IMR-90 (cell line): ENCODE measurements at regions not wholly inside any gene's neighbourhood (a gene's known extent, or its start where the extent isn't known, plus 50 kb on each side); places are given as distances from the start of the nearest gene placed in this dataset.

Experiments
- ATAC-seq: fragments of 200-7000 bp; cut with Tn5 transposase; 2 replicates; pipeline ENCODE4 v1.9.1; 2020; ENCODE audit warnings: low read depth, mild to moderate bottlenecking, moderate library complexity
- BruUV-seq: library from RNA; stranded (reverse); fragments of 400-500 nt; replicated peaks from 2 replicates; lab custom pipeline; 2021; lab: Mats Ljungman, UMichigan
- CTCF ChIA-PET: fragments of 300-600 bp; formaldehyde crosslinking; extraction: SDS; loops from one replicate; lab custom pipeline; 2021; ENCODE audit warnings: antibody characterized with exemption; lab: Yijun Ruan, JAX
- POLR2A ChIA-PET: fragments of 300-600 bp; sonication (Branson Sonifier 250); formaldehyde crosslinking; loops from one replicate; lab custom pipeline; 2022; ENCODE audit warnings: antibody characterized with exemption; ENCODE audit not compliant: unreplicated experiment; lab: Charles Lee
- DNase-seq: peaks from one replicate; pipeline ENCODE4 v3.0.0; 2013
- H2AFZ ChIP-seq: replicated peaks from 2 replicates; pipeline ENCODE3; 2013; ENCODE audit warnings: low read length, mild to moderate bottlenecking; ENCODE audit not compliant: poor library complexity
- H2AK5ac ChIP-seq: 2 replicates; pipeline ENCODE4 v1.6.1; 2013; ENCODE audit warnings: low read depth, low read length, inconsistent platforms
- H2AK9ac ChIP-seq: replicated peaks from 2 replicates; pipeline ENCODE3; 2013; ENCODE audit warnings: mild to moderate bottlenecking, low read depth, low read length, moderate library complexity; ENCODE audit not compliant: poor library complexity
- H2BK120ac ChIP-seq: 2 replicates; pipeline ENCODE4 v1.6.1; 2013; ENCODE audit warnings: low read depth, low read length, inconsistent platforms
- H2BK15ac ChIP-seq: 3 replicates; pipeline ENCODE4 v1.6.1; 2013; ENCODE audit warnings: low read depth, low read length, inconsistent platforms
- H2BK20ac ChIP-seq: 2 replicates; pipeline ENCODE4 v1.6.1; 2013; ENCODE audit warnings: low read depth, mild to moderate bottlenecking, inconsistent platforms, low read length, moderate library complexity
- H2BK5ac ChIP-seq: 2 replicates; pipeline ENCODE4 v1.6.1; 2013; ENCODE audit warnings: mild to moderate bottlenecking, low read depth, low read length, inconsistent platforms; ENCODE audit not compliant: poor library complexity, severe bottlenecking
- H3K14ac ChIP-seq: replicated peaks from 2 replicates; pipeline ENCODE4 v1.6.1; 2013; ENCODE audit warnings: low read depth, low read length, inconsistent platforms
- H3K18ac ChIP-seq: 2 replicates; pipeline ENCODE4 v1.6.1; 2013; ENCODE audit warnings: low read depth, low read length, control low read depth
- H3K23ac ChIP-seq: 2 replicates; pipeline ENCODE4 v1.6.1; 2013; ENCODE audit warnings: low read depth, low read length, inconsistent platforms
- H3K27ac ChIP-seq: 2 replicates; pipeline ENCODE4 v1.5.1; 2013; ENCODE audit warnings: mild to moderate bottlenecking, control low read depth, low read length; ENCODE audit not compliant: insufficient read depth
- H3K27me3 ChIP-seq: 2 replicates; pipeline ENCODE4 v1.6.1; 2013; ENCODE audit warnings: low read length; ENCODE audit not compliant: control insufficient read depth, insufficient read depth
- H3K36me3 ChIP-seq: 2 replicates; pipeline ENCODE4 v1.6.1; 2013; ENCODE audit warnings: low read length, mixed read lengths; ENCODE audit not compliant: control insufficient read depth, insufficient read depth
- H3K4ac ChIP-seq: 2 replicates; pipeline ENCODE4 v1.6.1; 2013; ENCODE audit warnings: low read depth, low read length, inconsistent platforms
- H3K4me1 ChIP-seq: 2 replicates; pipeline ENCODE4 v1.6.1; 2013; ENCODE audit warnings: low read length, mixed read lengths; ENCODE audit not compliant: control insufficient read depth, insufficient read depth
- H3K4me2 ChIP-seq: 2 replicates; pipeline ENCODE4 v1.6.1; 2013; ENCODE audit warnings: low read depth, mild to moderate bottlenecking, control low read depth, low read length, moderate library complexity
- H3K4me3 ChIP-seq: 2 replicates; pipeline ENCODE4 v1.5.1; 2013; ENCODE audit warnings: low read depth, mild to moderate bottlenecking, control low read depth, low read length, moderate library complexity; ENCODE audit not compliant: insufficient read depth
- H3K56ac ChIP-seq: 2 replicates; pipeline ENCODE4 v1.6.1; 2013; ENCODE audit warnings: low read length, inconsistent platforms; ENCODE audit not compliant: insufficient read depth; ENCODE audit errors: extremely low read depth
- H3K79me1 ChIP-seq, 2 experiments: 2 replicates each; pipeline ENCODE4 v1.6.1; 2013; ENCODE audit warnings: low read length in 2 of 2, inconsistent platforms in 1 of 2, low read depth in 1 of 2
- H3K9ac ChIP-seq: 2 replicates; pipeline ENCODE4 v1.6.1; 2013; ENCODE audit warnings: low read depth, low read length, control low read depth
- H3K9me1 ChIP-seq: 2 replicates; pipeline ENCODE4 v1.6.1; 2013; ENCODE audit warnings: low read length, inconsistent platforms; ENCODE audit not compliant: insufficient read depth
- H3K9me3 ChIP-seq: 2 replicates; pipeline ENCODE4 v1.6.1; 2013; ENCODE audit warnings: low read length; ENCODE audit not compliant: control insufficient read depth, insufficient read depth
- H4K20me1 ChIP-seq: 2 replicates; pipeline ENCODE4 v1.6.1; 2013; ENCODE audit warnings: low read length, inconsistent platforms; ENCODE audit not compliant: insufficient read depth
- H4K5ac ChIP-seq: 2 replicates; pipeline ENCODE4 v1.6.1; 2013; ENCODE audit warnings: mild to moderate bottlenecking, low read depth, low read length, control low read depth
- H4K8ac ChIP-seq, 2 experiments: 2 replicates each; pipeline ENCODE4 v1.6.1; 2013; ENCODE audit warnings: low read depth in 2 of 2, low read length in 2 of 2, control low read depth in 1 of 2, inconsistent platforms in 1 of 2
- H4K91ac ChIP-seq: 2 replicates; pipeline ENCODE4 v1.6.1; 2013; ENCODE audit warnings: low read depth, low read length, inconsistent platforms; ENCODE audit not compliant: insufficient read depth
- CEBPB ChIP-seq: IDR thresholded peaks from 2 replicates; pipeline ENCODE4 v1.6.1; 2012; ENCODE audit warnings: low read depth, low read length, improper control_type of control experiment
- CHD1 ChIP-seq: IDR thresholded peaks from 2 replicates; pipeline ENCODE4 v1.6.1; 2012; ENCODE audit warnings: low read depth, low read length, improper control_type of control experiment
- CTCF ChIP-seq: conservative IDR thresholded peaks from 2 replicates; pipeline ENCODE4 v1.5.1; 2012; ENCODE audit warnings: mild to moderate bottlenecking, low read depth, low read length, improper control_type of control experiment
- FOS ChIP-seq: fragments of 150-350 bp; IDR thresholded peaks from 2 replicates; pipeline ENCODE4 v1.6.1; 2016; ENCODE audit warnings: low read depth, low read length
- MAFK ChIP-seq: IDR thresholded peaks from 2 replicates; pipeline ENCODE4 v1.6.1; 2012; ENCODE audit warnings: low read depth, low read length, improper control_type of control experiment
- MAZ ChIP-seq: IDR thresholded peaks from 2 replicates; pipeline ENCODE4 v1.6.1; 2012; ENCODE audit warnings: low read depth, mild to moderate bottlenecking, low read length, improper control_type of control experiment, moderate library complexity, borderline replicate concordance
- MXI1 ChIP-seq: IDR thresholded peaks from 2 replicates; pipeline ENCODE4 v1.6.1; 2012; ENCODE audit warnings: low read depth, mild to moderate bottlenecking, low read length, moderate library complexity, borderline replicate concordance
- NFE2L2 ChIP-seq: fragments of 150-350 bp; IDR thresholded peaks from 2 replicates; pipeline ENCODE4 v1.6.1; 2016; ENCODE audit warnings: low read depth, mild to moderate bottlenecking, low read length
- POLR2A ChIP-seq: IDR thresholded peaks from 2 replicates; pipeline ENCODE4 v1.6.1; 2012; ENCODE audit warnings: mild to moderate bottlenecking, low read depth, low read length
- RAD21 ChIP-seq: IDR thresholded peaks from 2 replicates; pipeline ENCODE4 v1.6.1; 2012; ENCODE audit warnings: low read length, improper control_type of control experiment
- RCOR1 ChIP-seq: IDR thresholded peaks from 2 replicates; pipeline ENCODE4 v1.6.1; 2012; ENCODE audit warnings: mild to moderate bottlenecking, low read length, improper control_type of control experiment; ENCODE audit not compliant: insufficient replicate concordance
- RFX5 ChIP-seq: IDR thresholded peaks from 2 replicates; pipeline ENCODE4 v1.8.0; 2012; ENCODE audit warnings: low read depth, mild to moderate bottlenecking, low read length, moderate library complexity
- SMC3 ChIP-seq: fragments of 150-350 bp; IDR thresholded peaks from 2 replicates; pipeline ENCODE4 v1.6.1; 2016; ENCODE audit warnings: low read depth, mild to moderate bottlenecking, antibody characterized with exemption, low read length, moderate library complexity
- USF2 ChIP-seq: fragments of 150-350 bp; IDR thresholded peaks from 2 replicates; pipeline ENCODE4 v1.6.1; 2017; ENCODE audit warnings: mild to moderate bottlenecking, antibody characterized with exemption, low read length, low read depth
- WGBS, 2 experiments: methylation state at CpG; one replicate each; pipeline versions ENCODE4 v1.1.5 to v1.1.7; 2013; ENCODE audit warnings: missing lambda C conversion rate in 2 of 2; ENCODE audit not compliant: insufficient read length in 1 of 2; ENCODE audit errors: extremely low coverage in 2 of 2; 5-methylcytosine and 5-hydroxymethylcytosine counted together
- dilution Hi-C: fragments of 300-500 bp; cut with HindIII; formaldehyde crosslinking; loops from one replicate; pipeline ENCODE4 v1.14.3; 2018; ENCODE audit warnings: low sequenced_read_pairs; ENCODE audit not compliant: unreplicated experiment
- in situ Hi-C: fragments of 300-500 bp; cut with MboI; formaldehyde crosslinking; loops from 3 replicates; pipeline ENCODE4 v1.14.3; 2019; ENCODE audit warnings: low sequenced_read_pairs, inconsistent platforms, mixed read lengths
- intact Hi-C: fragments of 100-400 bp; cut with micrococcal nuclease; formaldehyde crosslinking; loops from 2 replicates; pipeline ENCODE4 v1.10.0; 2022
- TF ChIP-seq, protein P1 (sequence below): fragments of 150-350 bp; IDR thresholded peaks from 2 replicates; pipeline ENCODE4 v1.6.1; 2016; ENCODE audit warnings: low read depth, mild to moderate bottlenecking, low read length, moderate library complexity, borderline replicate concordance

DNA sequence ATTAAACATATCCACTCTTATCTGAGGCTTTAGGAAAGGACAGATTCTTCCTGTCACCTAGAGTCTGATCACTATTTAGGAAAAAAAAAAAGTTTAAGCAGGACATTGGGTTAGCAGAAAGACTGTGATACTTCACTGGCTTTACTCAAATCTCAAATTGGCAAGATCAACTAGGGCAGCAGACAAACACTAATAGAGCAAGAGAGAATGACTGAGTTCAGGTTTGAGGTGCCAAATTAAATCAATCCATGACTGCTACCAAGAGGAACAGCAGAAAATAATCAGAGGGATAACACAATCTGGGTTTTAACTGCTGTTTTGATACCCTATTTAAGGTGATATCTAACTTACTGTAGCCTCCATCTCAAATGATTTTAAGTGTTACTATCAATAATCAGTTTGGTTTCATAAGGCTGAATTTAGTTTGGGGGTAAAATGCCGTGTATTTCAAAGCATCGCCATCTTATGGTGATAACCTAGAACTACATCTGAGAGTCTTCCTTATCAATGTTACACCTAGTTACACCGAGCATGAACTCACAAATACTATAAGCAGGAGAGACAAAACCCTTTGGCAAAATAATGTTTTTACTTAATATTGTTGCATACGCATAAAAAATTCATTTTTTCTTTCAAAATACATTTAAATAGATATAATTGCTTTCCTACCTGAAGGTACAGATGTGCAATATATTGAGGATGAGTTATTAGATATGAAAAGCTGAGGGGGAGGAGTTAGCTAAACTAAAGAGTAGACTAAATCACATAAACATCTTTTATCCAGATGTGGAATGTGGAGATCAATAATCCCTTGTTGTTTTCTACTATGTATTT lies 286.4 kb upstream of the CDH12 start:
- Histone ChIP-seq H2BK5ac (no peak overlapping the region), H3K4me3 (no peak overlapping the region), H2BK120ac (no peak overlapping the region), H4K20me1 (no peaks in the 10 kb centered on the region), H2AFZ (no peak overlapping the region), H3K4me2 (no peak overlapping the region), H2AK5ac (no peak overlapping the region), H3K9ac (no peak overlapping the region), H4K5ac (no peak overlapping the region), H4K8ac (no peak overlapping the region), H3K79me1 (no peaks in the 10 kb centered on the region), H3K9me1 (no peaks in the 10 kb centered on the region), H2BK15ac (no peak overlapping the region), H3K4ac (no peak overlapping the region), H2BK20ac (no peak overlapping the region), H3K4me1 (no peaks in the 10 kb centered on the region), H3K27me3 (no peaks in the 10 kb centered on the region), H3K14ac (no peak overlapping the region), H3K56ac (no peak overlapping the region), H3K23ac (no peak overlapping the region), H4K91ac (no peak overlapping the region), H3K36me3 (no peaks in the 10 kb centered on the region), H3K9me3 (no peaks in the 10 kb centered on the region), H3K27ac (no peak overlapping the region), H2AK9ac (no peak overlapping the region), H3K18ac (no peak overlapping the region)
- dilution Hi-C loops (no loop called here), intact Hi-C loops (loop anchor here (5.0 kb wide), 2 partner anchors 1222 to 1327 kb away; no protein-coding TSS in a partner anchor), in situ Hi-C loops (no loop called here)
- DNase-seq (peak; percentile 0), ATAC-seq (no peak)
- ChIA-PET CTCF (no interaction called here), POLR2A (no interaction called here)
- no CpG with 5 or more reads among the region's 4 CpGs for WGBS, 2 experiments
- BruUV-seq: no TSS peak
- no peak for TF ChIP-seq MAFK
- no peak for TF ChIP-seq FOS
- TF ChIP-seq MXI1: no peak
- no peak for TF ChIP-seq POLR2A
- no peak for TF ChIP-seq CEBPB
- peak; percentile 34 for TF ChIP-seq CTCF
- peak; percentile 20; the same call in 1 of the 2 replicates for TF ChIP-seq RAD21
- no peak for TF ChIP-seq SMC3
- TF ChIP-seq USF2: no peak
- TF ChIP-seq, protein P1, sequence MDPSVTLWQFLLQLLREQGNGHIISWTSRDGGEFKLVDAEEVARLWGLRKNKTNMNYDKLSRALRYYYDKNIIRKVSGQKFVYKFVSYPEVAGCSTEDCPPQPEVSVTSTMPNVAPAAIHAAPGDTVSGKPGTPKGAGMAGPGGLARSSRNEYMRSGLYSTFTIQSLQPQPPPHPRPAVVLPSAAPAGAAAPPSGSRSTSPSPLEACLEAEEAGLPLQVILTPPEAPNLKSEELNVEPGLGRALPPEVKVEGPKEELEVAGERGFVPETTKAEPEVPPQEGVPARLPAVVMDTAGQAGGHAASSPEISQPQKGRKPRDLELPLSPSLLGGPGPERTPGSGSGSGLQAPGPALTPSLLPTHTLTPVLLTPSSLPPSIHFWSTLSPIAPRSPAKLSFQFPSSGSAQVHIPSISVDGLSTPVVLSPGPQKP: no peak
- TF ChIP-seq RFX5: no peak
- TF ChIP-seq MAZ: no peak
- no peak for TF ChIP-seq RCOR1
- no peak for TF ChIP-seq NFE2L2
- no peak for TF ChIP-seq CHD1
